ENCODE measurements at regions not wholly inside any gene's neighbourhood (a gene's known extent, or its start where the extent isn't known, plus 50 kb on each side); places are given as distances from the start of the nearest gene placed in this dataset.
A peak's percentile ranks its signal among the peaks of the same experiment; 100 is the strongest.
"Not testable (repeated sequence)": the region's sequence is repeated elsewhere in the genome, so short reads cannot be mapped to it uniquely, and the experiment has no call there.

DNA sequence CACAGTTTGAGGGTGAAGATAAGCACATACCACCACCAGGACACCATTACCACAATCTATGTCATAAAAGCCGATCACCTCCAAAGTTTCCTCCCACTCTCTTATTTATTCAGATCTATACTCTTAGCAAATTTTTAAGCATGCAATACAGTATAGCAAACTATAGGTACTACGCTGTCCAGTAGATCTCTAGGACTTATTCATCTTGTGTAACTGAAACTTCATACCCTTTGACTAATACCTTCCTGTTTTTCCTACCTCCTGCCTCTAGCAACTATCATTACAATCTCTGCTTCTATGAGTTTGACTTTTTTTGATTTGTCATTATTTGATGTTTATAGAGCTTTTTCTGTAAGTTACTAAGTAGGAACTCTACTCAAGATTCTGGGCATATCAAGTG is 84.5 kb upstream of the MANSC4 start:
- Histone ChIP-seq H3K4me1 (peaks cover 4% of the 10 kb centered on the region), H3K27ac (no peak overlapping the region), H3K4me3 (no peak overlapping the region), H3K9me3 (no peaks in the 10 kb centered on the region), H3K27me3 (no peaks in the 10 kb centered on the region), H3K36me3 (no peaks in the 10 kb centered on the region)
- TF ChIP-seq POLR2AphosphoS5 (IDR thresholded peaks at IDR 0.05) (no peak), EP300 (IDR thresholded peaks at IDR 0.05) (no peak), POLR2A (IDR thresholded peaks at IDR 0.05) (no peak)
- TF ChIP-seq, protein P1, sequence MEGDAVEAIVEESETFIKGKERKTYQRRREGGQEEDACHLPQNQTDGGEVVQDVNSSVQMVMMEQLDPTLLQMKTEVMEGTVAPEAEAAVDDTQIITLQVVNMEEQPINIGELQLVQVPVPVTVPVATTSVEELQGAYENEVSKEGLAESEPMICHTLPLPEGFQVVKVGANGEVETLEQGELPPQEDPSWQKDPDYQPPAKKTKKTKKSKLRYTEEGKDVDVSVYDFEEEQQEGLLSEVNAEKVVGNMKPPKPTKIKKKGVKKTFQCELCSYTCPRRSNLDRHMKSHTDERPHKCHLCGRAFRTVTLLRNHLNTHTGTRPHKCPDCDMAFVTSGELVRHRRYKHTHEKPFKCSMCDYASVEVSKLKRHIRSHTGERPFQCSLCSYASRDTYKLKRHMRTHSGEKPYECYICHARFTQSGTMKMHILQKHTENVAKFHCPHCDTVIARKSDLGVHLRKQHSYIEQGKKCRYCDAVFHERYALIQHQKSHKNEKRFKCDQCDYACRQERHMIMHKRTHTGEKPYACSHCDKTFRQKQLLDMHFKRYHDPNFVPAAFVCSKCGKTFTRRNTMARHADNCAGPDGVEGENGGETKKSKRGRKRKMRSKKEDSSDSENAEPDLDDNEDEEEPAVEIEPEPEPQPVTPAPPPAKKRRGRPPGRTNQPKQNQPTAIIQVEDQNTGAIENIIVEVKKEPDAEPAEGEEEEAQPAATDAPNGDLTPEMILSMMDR (IDR thresholded peaks at IDR 0.05), result no peak
- no peak for DNase-seq (ENCODE audit: low spot score in 2 of 2)
- WGBS, result 90% methylated on average over 2 of the region's 2 CpGs

DNA sequence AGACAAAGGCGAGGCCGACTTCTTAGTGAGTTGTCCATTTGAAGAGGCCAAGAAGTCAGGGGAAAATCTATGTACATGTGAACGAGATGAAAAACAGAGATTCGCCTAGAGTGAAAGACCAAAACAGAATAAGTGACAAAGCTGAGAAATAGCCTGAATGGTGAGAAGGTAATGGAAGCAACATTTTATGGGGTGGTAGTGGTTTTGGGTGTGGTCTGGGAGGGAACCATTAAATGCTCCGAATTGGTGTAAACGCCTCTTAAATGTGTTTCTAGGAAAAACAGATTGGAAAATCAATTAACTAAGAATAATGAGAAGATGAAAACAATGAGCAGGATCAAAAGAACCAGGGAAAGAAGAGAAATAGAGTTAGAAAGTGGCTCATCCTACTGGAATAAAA is 83.8 kb upstream of the MANSC4 start:
- H3K4me1 ChIP-seq, result peaks cover 4% of the 10 kb centered on the region

DNA sequence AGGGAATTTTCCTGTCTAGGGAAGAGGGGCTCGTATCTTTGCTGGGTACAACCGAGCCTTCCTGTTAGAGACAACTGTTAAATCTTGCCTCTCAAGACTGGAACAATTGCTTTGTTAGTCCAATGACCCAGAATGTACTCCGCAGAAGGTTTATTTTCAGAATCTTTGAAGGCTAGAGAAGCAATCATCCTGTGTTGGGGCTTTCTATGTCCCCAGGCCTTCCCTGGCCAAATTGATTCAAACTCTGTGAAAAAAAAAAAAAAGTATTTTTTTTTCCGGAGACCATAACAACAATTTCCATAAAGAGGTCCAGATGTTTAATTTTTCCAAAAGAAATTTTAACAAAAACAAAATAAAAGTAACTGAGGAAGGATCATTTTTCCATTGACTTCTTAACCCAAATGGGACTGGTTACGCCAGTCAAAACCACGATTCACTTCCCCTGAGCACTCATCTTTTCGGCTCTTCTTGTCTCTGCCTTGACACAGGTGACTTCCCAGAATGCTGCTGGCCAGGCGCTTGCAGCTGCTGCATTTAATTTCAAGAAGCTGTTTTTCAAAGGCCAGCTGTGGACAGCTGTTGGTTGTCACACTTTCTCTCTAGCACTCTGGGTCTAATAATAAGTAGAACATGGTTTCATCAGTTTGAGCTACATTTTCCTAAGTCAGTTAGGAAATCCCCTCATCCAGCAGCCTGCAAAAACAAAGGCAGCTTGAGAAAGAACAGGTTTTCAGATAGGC is 81.6 kb upstream of the MANSC4 start:
- Histone ChIP-seq H3K36me3 (no peaks in the 10 kb centered on the region), H3K27me3 (no peaks in the 10 kb centered on the region), H3K9me3 (no peaks in the 10 kb centered on the region), H3K27ac (peak overlapping the region; percentile 62), H3K4me1 (peaks cover 4% of the 10 kb centered on the region), H3K4me3 (no peak overlapping the region)
- 52% methylated on average over 8 of the region's 8 CpGs for WGBS
- DNase-seq (ENCODE audit: low spot score in 2 of 2), result no peak
- TF ChIP-seq POLR2A (IDR thresholded peaks at IDR 0.05), result no peak
- no peak for TF ChIP-seq POLR2AphosphoS5 (IDR thresholded peaks at IDR 0.05)
- TF ChIP-seq, protein P1 (IDR thresholded peaks at IDR 0.05), result no peak
- no peak for TF ChIP-seq EP300 (IDR thresholded peaks at IDR 0.05)

More for the DNA sequence above, 83.8 kb upstream of the MANSC4 start:
- Histone ChIP-seq H3K9me3 (no peaks in the 10 kb centered on the region), H3K36me3 (no peaks in the 10 kb centered on the region), H3K4me3 (no peak overlapping the region), H3K27me3 (no peaks in the 10 kb centered on the region), H3K27ac (no peak overlapping the region)
- TF ChIP-seq, protein P1 (IDR thresholded peaks at IDR 0.05), result no peak
- no peak for TF ChIP-seq EP300 (IDR thresholded peaks at IDR 0.05)
- TF ChIP-seq POLR2A (IDR thresholded peaks at IDR 0.05), result no peak
- no peak for TF ChIP-seq POLR2AphosphoS5 (IDR thresholded peaks at IDR 0.05)
- WGBS, result 82% methylated on average over 6 of the region's 6 CpGs
- DNase-seq (ENCODE audit: low spot score in 2 of 2), result no peak

DNA sequence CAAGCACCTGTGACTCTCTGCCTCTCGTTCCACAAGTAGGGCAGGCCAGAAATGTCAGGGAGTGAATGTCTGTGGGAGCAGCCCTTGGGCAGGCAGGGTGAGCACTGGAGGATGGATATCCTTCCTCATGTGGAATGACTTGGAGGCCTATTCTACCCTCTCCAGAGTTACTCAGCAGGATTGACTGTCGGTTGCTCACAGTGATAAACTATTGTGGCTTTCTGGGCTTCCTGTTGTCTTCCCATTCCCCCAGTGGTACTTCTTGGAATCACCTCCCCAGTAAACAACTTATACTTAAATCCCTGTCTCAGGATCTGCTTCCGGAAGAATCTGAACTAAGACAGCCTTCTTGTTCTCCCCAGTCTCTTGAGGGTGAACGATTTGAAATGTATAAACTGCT is 79.6 kb upstream of the MANSC4 start:
- Histone ChIP-seq H3K27me3 (no peaks in the 10 kb centered on the region), H3K9me3 (no peaks in the 10 kb centered on the region), H3K4me1 (peaks cover 4% of the 10 kb centered on the region), H3K27ac (no peak overlapping the region), H3K4me3 (no peak overlapping the region), H3K36me3 (no peaks in the 10 kb centered on the region)
- WGBS, result 79% methylated on average over 4 of the region's 4 CpGs
- no peak for DNase-seq (ENCODE audit: low spot score in 2 of 2)
- no peak for TF ChIP-seq EP300 (IDR thresholded peaks at IDR 0.05)
- no peak for TF ChIP-seq POLR2AphosphoS5 (IDR thresholded peaks at IDR 0.05)
- TF ChIP-seq, protein P1 (IDR thresholded peaks at IDR 0.05), result no peak
- no peak for TF ChIP-seq POLR2A (IDR thresholded peaks at IDR 0.05)

DNA sequence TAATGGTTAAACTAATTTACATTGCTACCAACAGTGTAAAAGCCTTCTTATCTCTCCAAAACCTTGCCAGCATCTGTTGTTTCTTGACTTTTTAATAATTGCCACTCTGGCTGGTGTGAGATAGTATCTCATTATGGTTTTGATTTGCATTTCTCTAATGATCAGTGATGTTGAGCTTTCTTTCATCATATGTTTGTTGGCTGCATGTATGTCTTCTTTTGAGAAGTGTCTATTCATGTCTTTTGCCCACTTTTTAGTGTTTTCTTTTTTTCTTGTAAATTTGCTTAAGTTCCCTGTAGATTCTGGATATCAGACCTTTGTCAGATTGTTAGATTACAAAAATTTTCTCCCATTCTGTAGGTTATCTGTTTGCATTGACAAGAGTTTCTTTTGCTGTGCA is 77.0 kb upstream of the MANSC4 start:
- not testable (repeated sequence) for H3K36me3 ChIP-seq; H3K4me1 ChIP-seq; H3K4me3 ChIP-seq; H3K9me3 ChIP-seq; DNase-seq (ENCODE audit: low spot score in 2 of 2); H3K27ac ChIP-seq; H3K27me3 ChIP-seq

DNA sequence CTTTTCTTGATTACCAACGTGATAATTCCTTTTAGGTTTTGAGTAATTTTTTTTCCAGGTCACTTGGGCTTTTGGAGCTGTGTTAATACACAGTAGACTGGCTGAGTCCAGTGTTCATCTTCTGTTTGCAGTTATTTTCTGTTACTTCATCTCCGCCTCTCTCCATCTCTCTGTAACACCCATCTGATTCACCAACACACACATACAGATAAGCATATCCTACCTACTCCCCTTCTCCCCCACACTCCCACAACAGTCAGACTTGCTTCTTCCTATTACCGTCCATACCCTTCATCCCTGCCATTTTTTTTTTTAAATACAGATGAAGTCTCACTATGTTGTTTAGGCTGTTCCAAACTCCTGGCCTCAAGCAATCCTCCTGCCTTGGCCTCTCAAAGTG is 72.7 kb upstream of the MANSC4 start:
- H3K9me3 ChIP-seq, result no peaks in the 10 kb centered on the region
- H3K27me3 ChIP-seq, result no peaks in the 10 kb centered on the region
- DNase-seq (ENCODE audit: low spot score in 2 of 2), result no peak
- no peak overlapping the region for H3K4me3 ChIP-seq
- WGBS, result 82% methylated on average over 3 of the region's 3 CpGs
- H3K27ac ChIP-seq, result no peak overlapping the region
- TF ChIP-seq EP300 (IDR thresholded peaks at IDR 0.05) (no peak), POLR2A (IDR thresholded peaks at IDR 0.05) (no peak), POLR2AphosphoS5 (IDR thresholded peaks at IDR 0.05) (no peak)
- TF ChIP-seq, protein P1 (IDR thresholded peaks at IDR 0.05), result no peak
- no peaks in the 10 kb centered on the region for H3K36me3 ChIP-seq
- no peaks in the 10 kb centered on the region for H3K4me1 ChIP-seq
